Activated CD4-positive, alpha-beta T cell treated with anti-CD3 and anti-CD28 coated beads, Interleukin-2, amount 10 ng/mL, durations not matched to agents 24 days and 14 days (primary cell): ENCODE measurements at regions not wholly inside any gene's neighbourhood (a gene's known extent, or its start where the extent isn't known, plus 50 kb on each side); places are given as distances from the start of the nearest gene placed in this dataset.
A peak's percentile ranks its signal among the peaks of the same experiment; 100 is the strongest.
"Not testable (repeated sequence)": the region's sequence is repeated elsewhere in the genome, so short reads cannot be mapped to it uniquely, and the experiment has no call there.

Experiments used
- DNase-seq: peaks from one replicate; pipeline ENCODE4 v3.0.0; 2022
- H3K27ac Mint-ChIP-seq: one replicate; pipeline ENCODE4 v1.8.0; 2022; ENCODE audit warnings: mild to moderate bottlenecking, mixed read lengths
- H3K27me3 Mint-ChIP-seq: one replicate; pipeline ENCODE4 v1.8.0; 2022; ENCODE audit warnings: mixed read lengths
- H3K36me3 Mint-ChIP-seq: one replicate; pipeline ENCODE4 v1.8.0; 2022; ENCODE audit warnings: low read depth, mild to moderate bottlenecking, mixed read lengths
- H3K4me1 Mint-ChIP-seq: one replicate; pipeline ENCODE4 v1.8.0; 2021; ENCODE audit warnings: mixed read lengths
- H3K4me3 Mint-ChIP-seq: one replicate; pipeline ENCODE4 v1.8.0; 2022; ENCODE audit warnings: mild to moderate bottlenecking, moderate library complexity, mixed read lengths
- H3K9me3 Mint-ChIP-seq: one replicate; pipeline ENCODE4 v1.8.0; 2021; ENCODE audit warnings: mixed read lengths
- intact Hi-C: fragments of 100-400 bp; cut with micrococcal nuclease; formaldehyde crosslinking; loops from one replicate; pipeline ENCODE4 v1.15.1; 2023

- intact Hi-C loops, H3K4me1 Mint-ChIP-seq, H3K27ac Mint-ChIP-seq, H3K9me3 Mint-ChIP-seq, DNase-seq, H3K4me3 Mint-ChIP-seq, H3K36me3 Mint-ChIP-seq: not testable (repeated sequence)
- H3K27me3 Mint-ChIP-seq = peaks cover 30% of the 10 kb centered on the region
Observed at GRCh38 chr6:137583519-137583918, 89.3 kb upstream of the OLIG3 start.

DNA sequence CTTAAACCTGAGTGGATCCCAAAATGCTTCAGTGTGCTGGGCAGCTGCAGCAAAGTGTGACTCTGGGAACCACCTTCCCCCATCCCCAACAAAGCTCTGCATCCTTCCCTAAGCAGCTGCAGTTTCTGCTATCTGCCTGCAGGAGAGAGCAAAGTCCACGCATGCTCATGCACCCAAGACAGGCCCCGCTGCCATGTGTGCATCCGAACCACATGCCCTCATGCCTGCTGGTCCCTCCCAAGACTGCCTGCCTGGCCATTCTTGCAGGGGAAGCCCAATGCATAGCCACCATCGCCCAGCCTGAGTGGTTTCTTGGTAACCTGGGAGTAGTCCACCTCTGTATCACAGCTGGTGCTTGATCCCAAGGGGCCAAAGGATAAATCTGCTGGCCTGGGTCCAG lies 94.3 kb upstream of the OLIG3 start:
- Mint-ChIP-seq H3K27me3 (peaks cover 37% of the 10 kb centered on the region), H3K4me3 (no peak overlapping the region), H3K4me1 (peaks cover 6% of the 10 kb centered on the region), H3K9me3 (peaks cover 15% of the 10 kb centered on the region), H3K36me3 (peaks cover 4% of the 10 kb centered on the region), H3K27ac (no peak overlapping the region)
- intact Hi-C loops = no loop called here
- no peak for DNase-seq

DNA sequence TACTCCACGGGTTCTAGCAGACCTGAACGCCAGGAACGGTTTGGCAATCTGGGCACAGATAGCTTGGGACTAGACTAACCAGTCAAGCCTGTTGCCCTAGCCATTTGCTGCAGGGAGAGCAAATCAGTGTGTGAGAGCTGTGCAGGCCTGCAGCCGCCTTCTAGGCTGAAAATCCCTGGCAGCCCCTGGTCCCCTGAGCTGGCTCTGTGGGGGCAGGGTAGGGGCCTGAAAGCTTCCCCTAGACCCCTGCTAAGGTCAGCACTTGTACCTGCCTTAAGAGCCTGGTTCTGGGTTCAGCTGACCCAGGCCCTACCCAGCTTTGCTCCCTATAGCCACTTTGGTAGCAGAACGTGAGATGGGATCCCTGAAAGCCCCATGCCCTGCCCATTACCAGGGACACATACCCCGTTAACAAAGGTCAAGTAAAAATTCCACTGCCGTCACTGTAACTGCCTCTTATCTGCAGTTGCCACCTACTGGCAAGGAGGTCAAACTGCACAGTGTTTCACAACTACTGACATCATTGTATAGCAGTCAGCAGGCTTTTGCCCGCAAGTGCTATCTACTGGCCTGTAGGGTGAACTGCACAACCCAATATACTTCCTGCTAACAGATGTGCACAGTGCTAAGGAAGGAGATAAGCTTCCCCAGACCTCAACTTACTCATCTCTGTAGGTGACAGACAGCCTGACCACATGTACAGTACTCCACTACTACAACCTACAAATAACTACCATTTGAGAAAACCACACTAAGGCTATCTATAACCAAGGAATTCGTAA lies 95.1 kb upstream of the OLIG3 start:
- DNase-seq = peak; percentile 84
- H3K27ac Mint-ChIP-seq = no peak overlapping the region
- H3K27me3 Mint-ChIP-seq = peaks cover 36% of the 10 kb centered on the region
- peaks cover 4% of the 10 kb centered on the region for H3K36me3 Mint-ChIP-seq
- peaks cover 6% of the 10 kb centered on the region for H3K4me1 Mint-ChIP-seq
- no peak overlapping the region for H3K4me3 Mint-ChIP-seq
- intact Hi-C loops = loop anchor here (1.0 kb wide), 1 partner anchor 247 kb away; no protein-coding TSS in a partner anchor
- peaks cover 18% of the 10 kb centered on the region for H3K9me3 Mint-ChIP-seq

GRCh38 chr6:137590684-137591083 lies 96.5 kb upstream of the OLIG3 start:
- peaks cover 21% of the 10 kb centered on the region for H3K9me3 Mint-ChIP-seq
- no peak overlapping the region for H3K4me3 Mint-ChIP-seq
- H3K27me3 Mint-ChIP-seq = peaks cover 37% of the 10 kb centered on the region
- intact Hi-C loops = no loop called here
- H3K36me3 Mint-ChIP-seq = peaks cover 4% of the 10 kb centered on the region
- H3K27ac Mint-ChIP-seq = no peak overlapping the region
- peaks cover 6% of the 10 kb centered on the region for H3K4me1 Mint-ChIP-seq
- DNase-seq = no peak

- Mint-ChIP-seq H3K27me3 (peaks cover 38% of the 10 kb centered on the region), H3K9me3 (peaks cover 8% of the 10 kb centered on the region), H3K4me3 (no peak overlapping the region), H3K36me3 (no peaks in the 10 kb centered on the region), H3K27ac (no peak overlapping the region), H3K4me1 (no peaks in the 10 kb centered on the region)
- DNase-seq = no peak
- intact Hi-C loops = no loop called here
Observed at GRCh38 chr6:137601471-137601870, 107.3 kb upstream of the OLIG3 start.

DNA sequence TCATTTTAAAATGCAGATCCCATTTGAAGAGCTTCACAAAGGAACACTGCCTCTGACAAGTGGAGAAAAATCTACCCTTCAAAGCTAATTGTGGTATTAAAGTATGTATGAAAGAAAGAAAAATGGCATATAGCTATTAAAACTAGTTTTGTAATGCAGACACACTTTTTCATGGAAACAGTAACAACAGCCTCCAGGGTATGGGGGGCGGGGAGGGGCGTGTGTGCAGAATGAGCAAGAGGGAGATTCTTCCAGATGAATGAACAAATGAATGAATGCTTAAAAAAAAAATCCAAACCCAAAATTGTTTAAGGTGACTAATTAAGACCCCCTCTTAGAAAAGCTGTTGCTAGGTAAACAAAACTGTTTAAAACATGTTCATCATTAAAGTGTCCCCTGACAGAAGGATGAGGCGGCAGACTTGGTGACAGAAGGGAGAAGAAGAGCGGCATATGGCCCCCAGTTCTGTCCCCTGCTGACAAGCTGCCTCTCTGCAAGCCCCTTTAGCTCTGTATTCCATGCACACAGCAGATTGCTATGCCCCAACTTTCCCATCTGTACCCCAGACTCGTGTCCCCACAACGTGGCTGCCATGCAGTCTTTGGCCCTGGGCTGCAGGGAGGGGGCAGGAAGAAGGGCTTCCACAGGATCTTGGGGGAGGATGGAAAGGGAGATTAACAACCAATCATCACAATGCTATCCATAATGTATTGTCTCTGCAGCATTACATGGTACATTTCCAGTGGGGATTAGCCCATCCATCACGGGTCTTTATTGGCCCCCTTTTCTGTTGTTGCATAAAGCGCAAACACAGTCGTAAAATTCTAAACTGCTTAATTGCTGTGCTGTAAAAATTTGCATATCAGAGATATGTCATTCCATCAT lies 108.4 kb upstream of the OLIG3 start:
- no peaks in the 10 kb centered on the region for H3K36me3 Mint-ChIP-seq
- no peak for DNase-seq
- H3K27ac Mint-ChIP-seq = no peak overlapping the region
- no peaks in the 10 kb centered on the region for H3K4me1 Mint-ChIP-seq
- H3K9me3 Mint-ChIP-seq = peaks cover 3% of the 10 kb centered on the region
- intact Hi-C loops = no loop called here
- no peak overlapping the region for H3K4me3 Mint-ChIP-seq
- H3K27me3 Mint-ChIP-seq = peaks cover 40% of the 10 kb centered on the region

DNA sequence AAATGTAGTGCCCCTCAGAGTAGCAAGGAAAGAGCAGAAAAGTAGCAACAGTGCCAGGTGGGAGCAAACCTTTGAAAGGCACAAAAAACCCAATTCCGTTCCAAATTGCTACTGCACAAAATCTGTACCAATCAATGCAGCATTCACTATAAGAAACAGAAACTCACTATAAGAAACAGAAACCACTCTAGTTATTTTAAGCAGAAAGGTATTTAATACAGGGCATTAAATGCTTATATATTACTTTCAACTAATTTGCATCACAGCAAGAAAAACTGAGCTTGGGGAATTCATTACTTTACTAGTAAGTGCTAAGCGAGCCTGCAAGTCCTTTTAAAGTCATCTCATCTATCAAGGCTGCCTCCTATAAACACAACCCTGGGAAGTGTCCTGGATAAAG lies 116.5 kb upstream of the OLIG3 start:
- Mint-ChIP-seq H3K27me3 (peaks cover 42% of the 10 kb centered on the region), H3K27ac (no peak overlapping the region), H3K9me3 (no peaks in the 10 kb centered on the region), H3K36me3 (no peaks in the 10 kb centered on the region), H3K4me3 (no peak overlapping the region), H3K4me1 (no peaks in the 10 kb centered on the region)
- intact Hi-C loops = no loop called here
- DNase-seq = no peak

GRCh38 chr6:137623293-137623692 lies 129.1 kb upstream of the OLIG3 start:
- Mint-ChIP-seq H3K27ac (no peak overlapping the region), H3K36me3 (no peaks in the 10 kb centered on the region), H3K27me3 (peaks cover 46% of the 10 kb centered on the region), H3K4me3 (no peak overlapping the region), H3K9me3 (no peaks in the 10 kb centered on the region), H3K4me1 (no peaks in the 10 kb centered on the region)
- no peak for DNase-seq
- intact Hi-C loops = no loop called here

DNA sequence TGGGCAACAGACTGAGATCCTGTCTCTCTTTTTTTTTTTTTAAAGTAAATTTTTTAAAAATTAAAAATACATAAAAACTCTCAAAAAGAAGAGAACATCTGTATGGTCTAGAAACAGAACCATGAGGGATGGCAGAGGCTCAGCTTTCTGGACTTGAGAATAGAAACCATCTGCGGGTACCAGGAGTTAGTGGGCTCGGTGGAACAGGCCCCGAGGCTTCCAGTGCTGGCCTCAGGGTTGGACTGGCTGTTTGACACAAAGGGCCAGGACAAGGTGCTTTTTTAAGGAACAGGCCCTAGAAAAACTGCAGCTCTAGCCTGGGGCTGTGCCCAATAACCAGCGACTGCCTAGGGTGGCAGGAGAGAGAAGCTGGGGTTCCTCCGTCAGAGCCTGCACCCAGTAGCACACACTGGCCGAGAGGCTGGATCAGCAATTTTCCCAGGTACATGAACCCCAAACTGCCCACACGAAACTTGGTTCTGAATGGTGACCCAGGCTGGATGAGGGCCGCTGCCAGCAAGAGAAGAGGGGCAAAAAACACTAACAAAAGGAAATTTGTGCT lies 131.0 kb upstream of the OLIG3 start:
- intact Hi-C loops = no loop called here
- DNase-seq = no peak
- no peaks in the 10 kb centered on the region for H3K36me3 Mint-ChIP-seq
- peaks cover 36% of the 10 kb centered on the region for H3K27me3 Mint-ChIP-seq
- no peaks in the 10 kb centered on the region for H3K9me3 Mint-ChIP-seq
- no peak overlapping the region for H3K4me3 Mint-ChIP-seq
- no peak overlapping the region for H3K27ac Mint-ChIP-seq
- H3K4me1 Mint-ChIP-seq = no peaks in the 10 kb centered on the region

DNA sequence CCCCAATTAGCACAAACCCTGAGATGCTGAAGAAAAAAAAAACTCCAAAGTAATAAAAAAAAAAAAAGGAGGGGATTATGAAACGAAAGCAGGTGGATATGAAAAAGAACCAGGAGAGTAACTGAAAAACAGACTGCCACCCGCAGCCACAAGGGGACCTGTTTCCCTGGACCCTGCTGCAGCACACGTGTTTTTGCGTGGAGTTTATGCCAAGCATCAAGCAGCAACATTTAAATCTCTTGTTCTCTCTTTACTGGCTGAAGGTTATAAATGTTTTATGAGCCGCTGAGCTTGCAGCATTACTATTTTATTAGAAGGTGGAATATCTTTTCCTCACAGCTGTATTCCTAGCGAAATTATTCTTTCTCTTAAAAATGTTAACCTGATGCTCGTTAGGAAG lies 131.6 kb upstream of the OLIG3 start:
- no peak for DNase-seq
- Mint-ChIP-seq H3K27ac (no peak overlapping the region), H3K9me3 (no peaks in the 10 kb centered on the region), H3K27me3 (peaks cover 34% of the 10 kb centered on the region), H3K4me3 (no peak overlapping the region), H3K36me3 (no peaks in the 10 kb centered on the region), H3K4me1 (no peaks in the 10 kb centered on the region)
- intact Hi-C loops = no loop called here

DNA sequence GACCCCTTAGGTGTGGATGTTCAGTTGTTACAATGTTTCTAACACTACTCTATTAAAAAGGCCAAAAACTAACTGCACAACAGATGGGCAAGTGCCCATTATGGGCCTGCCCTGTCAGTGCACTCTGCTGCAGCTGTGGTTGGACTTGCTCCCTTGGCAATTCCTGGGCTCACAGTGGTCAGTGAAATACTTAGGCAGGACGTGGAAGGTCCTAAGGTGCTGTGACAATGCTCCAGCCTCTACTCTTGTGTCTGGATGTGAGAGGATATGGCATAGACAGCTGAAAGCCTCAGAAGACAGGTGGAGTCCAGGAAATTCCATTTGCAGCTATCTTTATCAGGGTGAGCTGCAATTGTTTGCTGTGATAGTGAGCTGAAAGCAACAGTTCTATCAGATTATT lies 136.5 kb upstream of the OLIG3 start:
- Mint-ChIP-seq H3K27me3 (peaks cover 15% of the 10 kb centered on the region), H3K4me1 (no peaks in the 10 kb centered on the region), H3K9me3 (no peaks in the 10 kb centered on the region), H3K4me3 (no peak overlapping the region), H3K27ac (no peak overlapping the region), H3K36me3 (no peaks in the 10 kb centered on the region)
- DNase-seq = no peak
- intact Hi-C loops = no loop called here

GRCh38 chr6:137631323-137631722 lies 137.1 kb upstream of the OLIG3 start:
- Mint-ChIP-seq H3K27ac (no peak overlapping the region), H3K4me3 (no peak overlapping the region), H3K36me3 (no peaks in the 10 kb centered on the region), H3K4me1 (no peaks in the 10 kb centered on the region), H3K9me3 (no peaks in the 10 kb centered on the region), H3K27me3 (peaks cover 10% of the 10 kb centered on the region)
- DNase-seq = no peak
- intact Hi-C loops = no loop called here

DNA sequence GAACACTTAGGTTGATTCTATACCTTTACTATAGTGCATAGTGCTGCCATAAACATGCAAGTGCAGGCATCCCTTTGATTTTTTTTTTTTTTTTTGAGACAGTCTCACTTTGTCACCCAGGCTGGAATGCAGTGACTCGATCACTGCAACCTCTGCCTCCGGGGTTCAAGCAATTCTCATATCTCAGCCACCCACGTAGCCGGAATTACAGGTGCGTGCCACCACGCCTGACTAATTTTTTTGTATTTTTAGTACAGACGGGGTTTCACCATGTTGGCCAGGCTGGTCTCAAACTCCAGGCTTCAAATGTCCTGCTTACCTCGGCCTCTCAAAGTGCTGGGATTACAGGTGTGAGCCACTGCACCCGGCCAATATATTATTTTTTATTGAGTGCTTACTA lies 140.0 kb upstream of the OLIG3 start:
- H3K27me3 Mint-ChIP-seq, intact Hi-C loops, H3K4me1 Mint-ChIP-seq, DNase-seq, H3K27ac Mint-ChIP-seq, H3K9me3 Mint-ChIP-seq, H3K4me3 Mint-ChIP-seq, H3K36me3 Mint-ChIP-seq: not testable (repeated sequence)

GRCh38 chr6:137637121-137637520 lies 142.9 kb upstream of the OLIG3 start:
- Mint-ChIP-seq H3K27ac (no peak overlapping the region), H3K27me3 (peaks cover 5% of the 10 kb centered on the region), H3K36me3 (no peaks in the 10 kb centered on the region), H3K4me3 (no peak overlapping the region), H3K4me1 (peaks cover 13% of the 10 kb centered on the region), H3K9me3 (no peaks in the 10 kb centered on the region)
- intact Hi-C loops = no loop called here
- no peak for DNase-seq
